Gastroesophageal sphincter (tissue), 4 donors: ENCODE measurements at regions not wholly inside any gene's neighbourhood (a gene's known extent, or its start where the extent isn't known, plus 50 kb on each side); places are given as distances from the start of the nearest gene placed in this dataset.
"Not testable (repeated sequence)": the region's sequence is repeated elsewhere in the genome, so short reads cannot be mapped to it uniquely, and the experiment has no call there.

Experiments used
- ATAC-seq: fragments of 150-250 bp; one replicate; pipeline ENCODE4 v1.9.1; 2016; ENCODE audit warnings: mild to moderate bottlenecking, moderate library complexity
- H3K27ac ChIP-seq, 4 donors: fragments of 200-600 bp; sonication (generic) in 3 of 4; 1 replicate in 3 of 4; 2 replicates in 1 of 4; pipeline ENCODE4 v1.5.1; 2016 to 2019
- H3K27me3 ChIP-seq: fragments of 200-600 bp; sonication (generic); one replicate; pipeline ENCODE4 v1.5.1; 2019
- H3K36me3 ChIP-seq, 2 donors: fragments of 200-600 bp; sonication (generic); one replicate each; pipeline ENCODE4 v1.5.1; 2019; ENCODE audit warnings: control low read depth in 1 of 2
- H3K4me1 ChIP-seq, 3 donors: fragments of 200-600 bp; sonication (generic); 1 replicate in 2 of 3; 2 replicates in 1 of 3; pipeline ENCODE4 v1.5.1; 2016 to 2019; ENCODE audit warnings: control low read depth in 2 of 3
- H3K4me3 ChIP-seq, 2 donors: fragments of 200-600 bp; sonication (generic); one replicate each; pipeline ENCODE4 v1.5.1; 2019; ENCODE audit warnings: mild to moderate bottlenecking in 1 of 2, moderate library complexity in 1 of 2
- H3K9me3 ChIP-seq, 3 donors: fragments of 200-600 bp; sonication (generic); one replicate each; pipeline ENCODE4 v1.5.1; 2017 to 2019; ENCODE audit warnings: control low read depth in 2 of 3
- EP300 ChIP-seq: sonication (generic); formaldehyde crosslinking; IDR thresholded peaks from one replicate; pipeline ENCODE4 v1.6.1; 2017; ENCODE audit warnings: antibody characterized with exemption, mild to moderate bottlenecking
- POLR2A ChIP-seq, 2 donors: fragments of 450-650 bp; IDR thresholded peaks; one replicate each; pipeline ENCODE4 v1.6.1; 2017; ENCODE audit warnings: antibody characterized with exemption in 2 of 2, mild to moderate bottlenecking in 2 of 2, moderate library complexity in 1 of 2
- POLR2AphosphoS5 ChIP-seq: sonication (generic); formaldehyde crosslinking; IDR thresholded peaks from one replicate; pipeline ENCODE4 v1.6.1; 2017; ENCODE audit warnings: antibody characterized with exemption
- WGBS, 2 donors: methylation state at CpG; one replicate each; pipeline ENCODE4 v1.1.5; 2018; ENCODE audit warnings: low coverage in 1 of 2; 5-methylcytosine and 5-hydroxymethylcytosine counted together
- TF ChIP-seq, protein P1 (sequence below), 4 experiments: fragments of 200-600 bp in 2 of 4; fragments of 450-650 bp in 2 of 4; sonication (generic) in 1 of 4; IDR thresholded peaks; one replicate each; pipeline ENCODE4 v1.5.1; 2017 to 2019; ENCODE audit warnings: antibody characterized with exemption in 4 of 4, mild to moderate bottlenecking in 2 of 4, moderate library complexity in 2 of 4

DNA sequence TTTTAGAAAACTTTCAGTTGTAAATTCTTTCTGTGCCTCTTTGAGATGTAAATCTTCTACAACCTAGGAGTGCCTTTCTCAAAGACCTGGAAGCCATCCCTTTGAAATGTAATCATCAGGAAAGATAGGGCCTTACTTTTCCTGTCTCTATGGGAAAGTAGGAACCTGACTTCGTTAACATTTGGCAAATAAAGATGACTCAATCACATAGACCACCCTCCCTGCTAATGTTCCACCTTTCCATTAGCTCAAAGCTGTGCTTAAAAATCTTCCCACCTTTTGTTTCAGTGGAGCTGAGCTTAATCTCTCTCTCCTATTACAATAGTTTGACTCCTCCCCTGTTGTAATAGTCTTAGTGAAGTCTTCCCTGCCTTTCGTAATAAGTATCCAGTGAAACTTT lies 247.7 kb downstream of the OLFM4 start:
- TF ChIP-seq POLR2AphosphoS5: no peak
- TF ChIP-seq EP300: no peak
- TF ChIP-seq POLR2A (IDR thresholded peaks at IDR 0.05): no peak
- TF ChIP-seq, protein P1, sequence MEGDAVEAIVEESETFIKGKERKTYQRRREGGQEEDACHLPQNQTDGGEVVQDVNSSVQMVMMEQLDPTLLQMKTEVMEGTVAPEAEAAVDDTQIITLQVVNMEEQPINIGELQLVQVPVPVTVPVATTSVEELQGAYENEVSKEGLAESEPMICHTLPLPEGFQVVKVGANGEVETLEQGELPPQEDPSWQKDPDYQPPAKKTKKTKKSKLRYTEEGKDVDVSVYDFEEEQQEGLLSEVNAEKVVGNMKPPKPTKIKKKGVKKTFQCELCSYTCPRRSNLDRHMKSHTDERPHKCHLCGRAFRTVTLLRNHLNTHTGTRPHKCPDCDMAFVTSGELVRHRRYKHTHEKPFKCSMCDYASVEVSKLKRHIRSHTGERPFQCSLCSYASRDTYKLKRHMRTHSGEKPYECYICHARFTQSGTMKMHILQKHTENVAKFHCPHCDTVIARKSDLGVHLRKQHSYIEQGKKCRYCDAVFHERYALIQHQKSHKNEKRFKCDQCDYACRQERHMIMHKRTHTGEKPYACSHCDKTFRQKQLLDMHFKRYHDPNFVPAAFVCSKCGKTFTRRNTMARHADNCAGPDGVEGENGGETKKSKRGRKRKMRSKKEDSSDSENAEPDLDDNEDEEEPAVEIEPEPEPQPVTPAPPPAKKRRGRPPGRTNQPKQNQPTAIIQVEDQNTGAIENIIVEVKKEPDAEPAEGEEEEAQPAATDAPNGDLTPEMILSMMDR (IDR thresholded peaks at IDR 0.05): no peak
- Histone ChIP-seq H3K36me3 (no peaks in the 10 kb centered on the region), H3K27ac (no peak overlapping the region), H3K4me1 (no peaks in the 10 kb centered on the region), H3K9me3 (no peaks in the 10 kb centered on the region), H3K27me3 (no peaks in the 10 kb centered on the region), H3K4me3 (no peak overlapping the region)
- WGBS, 2 donors: 15 to 28% methylated on average over 1 to 2 of the region's 2 CpGs
- ATAC-seq: no peak

GRCh38 chr13:53281677-53282076 lies 253.1 kb downstream of the OLFM4 start:
- Histone ChIP-seq H3K4me1 (no peaks in the 10 kb centered on the region), H3K27ac (no peak overlapping the region), H3K27me3 (peaks cover 3% of the 10 kb centered on the region), H3K9me3 (no peaks in the 10 kb centered on the region), H3K4me3 (no peak overlapping the region), H3K36me3 (no peaks in the 10 kb centered on the region)
- no peak for ATAC-seq
- TF ChIP-seq POLR2A (IDR thresholded peaks at IDR 0.05): no peak
- TF ChIP-seq, protein P1 (IDR thresholded peaks at IDR 0.05): no peak
- no peak for TF ChIP-seq EP300
- no peak for TF ChIP-seq POLR2AphosphoS5

DNA sequence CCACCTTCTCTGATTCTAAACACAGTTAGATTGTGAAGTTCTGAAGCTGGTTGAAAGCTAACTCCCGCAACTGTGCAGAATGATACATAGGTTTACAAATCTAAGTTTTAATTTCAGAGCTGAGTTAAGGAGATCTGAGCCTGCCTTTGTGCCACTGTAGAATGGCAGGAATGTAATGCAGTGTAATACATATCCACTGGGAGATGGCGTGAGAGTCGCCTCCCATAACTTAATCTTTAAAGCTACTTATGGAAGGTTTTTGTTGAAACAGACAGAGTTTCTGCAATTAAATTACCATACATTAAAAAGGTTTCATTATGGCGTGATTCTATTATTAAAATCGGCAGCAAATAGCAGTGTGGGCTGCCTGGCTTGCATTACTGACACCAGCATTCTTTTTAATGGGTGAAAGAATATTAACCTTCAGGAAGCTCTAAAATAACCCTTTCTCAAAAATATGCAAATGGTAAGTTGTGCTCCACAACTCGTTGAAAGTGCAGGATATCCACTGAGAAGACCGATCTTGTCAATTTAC lies 257.4 kb downstream of the OLFM4 start:
- TF ChIP-seq, protein P1 (IDR thresholded peaks at IDR 0.05): no peak
- no peak for TF ChIP-seq EP300
- no peak for TF ChIP-seq POLR2A (IDR thresholded peaks at IDR 0.05)
- no peak for TF ChIP-seq POLR2AphosphoS5
- no peak for ATAC-seq
- Histone ChIP-seq H3K27me3 (peaks cover 3% of the 10 kb centered on the region), H3K9me3 (no peaks in the 10 kb centered on the region), H3K4me1 (no peaks in the 10 kb centered on the region), H3K36me3 (no peaks in the 10 kb centered on the region), H3K4me3 (no peak overlapping the region), H3K27ac (no peak overlapping the region)
- 57 to 69% methylated on average over 6 to 7 of the region's 7 CpGs for WGBS, 2 donors

GRCh38 chr13:53298396-53298795 lies 269.8 kb downstream of the OLFM4 start:
- no peaks in the 10 kb centered on the region for H3K9me3 ChIP-seq
- H3K4me3 ChIP-seq: no peak overlapping the region
- H3K36me3 ChIP-seq: no peaks in the 10 kb centered on the region
- H3K27ac ChIP-seq: no peak overlapping the region
- no peak for ATAC-seq
- TF ChIP-seq POLR2A (IDR thresholded peaks at IDR 0.05) (no peak), EP300 (no peak), POLR2AphosphoS5 (no peak)
- TF ChIP-seq, protein P1 (IDR thresholded peaks at IDR 0.05): no peak
- WGBS, 2 donors: 67 to 88% methylated on average over 1 of the region's 1 CpG
- no peaks in the 10 kb centered on the region for H3K4me1 ChIP-seq
- peaks cover 4% of the 10 kb centered on the region for H3K27me3 ChIP-seq

- H3K4me3 ChIP-seq: no peak overlapping the region
- ATAC-seq: no peak
- no peak overlapping the region for H3K27ac ChIP-seq
- H3K4me1 ChIP-seq: no peaks in the 10 kb centered on the region
- no peaks in the 10 kb centered on the region for H3K9me3 ChIP-seq
- H3K27me3 ChIP-seq: no peaks in the 10 kb centered on the region
- 19 to 47% methylated on average over 3 of the region's 3 CpGs for WGBS, 2 donors
- TF ChIP-seq POLR2A (IDR thresholded peaks at IDR 0.05) (no peak), EP300 (no peak), POLR2AphosphoS5 (no peak)
- TF ChIP-seq, protein P1 (IDR thresholded peaks at IDR 0.05): no peak
- no peaks in the 10 kb centered on the region for H3K36me3 ChIP-seq
Measured at GRCh38 chr13:53301449-53301848, 272.8 kb downstream of the OLFM4 start.

DNA sequence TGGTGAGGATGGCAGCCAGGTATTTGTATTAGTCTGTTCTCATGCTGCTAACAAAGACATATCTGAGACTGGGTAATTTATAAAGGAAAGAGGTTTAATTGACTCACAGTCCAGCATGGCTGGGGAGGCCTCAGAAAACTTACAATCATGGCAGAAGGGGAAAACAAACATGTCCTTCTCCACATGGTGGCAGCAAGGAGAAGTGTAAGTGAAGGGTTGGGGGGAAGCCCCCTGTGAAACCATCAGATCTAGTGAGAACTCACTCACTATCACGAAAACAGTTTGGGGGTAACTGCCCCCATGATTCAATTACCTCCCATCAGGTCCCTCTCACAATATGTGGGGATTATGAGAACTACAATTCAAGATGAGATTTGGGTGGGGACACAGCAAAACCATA lies 276.8 kb downstream of the OLFM4 start:
- not testable (repeated sequence) for ATAC-seq, H3K9me3 ChIP-seq, H3K27ac ChIP-seq, H3K36me3 ChIP-seq, H3K27me3 ChIP-seq, H3K4me3 ChIP-seq, H3K4me1 ChIP-seq
- 60 to 100% methylated on average over 1 of the region's 1 CpG for WGBS, 2 donors
